GM12878 (cell line): ENCODE measurements at regions not wholly inside any gene's neighbourhood (a gene's known extent, or its start where the extent isn't known, plus 50 kb on each side); places are given as distances from the start of the nearest gene placed in this dataset.

Source experiments
- ATF2 ChIP-seq: IDR thresholded peaks from 2 replicates; pipeline ENCODE4 v1.6.1; 2012; ENCODE audit warnings: low read length, inconsistent platforms
- CTCF ChIP-seq, 3 experiments: IDR thresholded peaks in 2 of 3; conservative IDR thresholded peaks in 1 of 3; 2 replicates each; pipeline ENCODE4 v1.5.1; 2011; ENCODE audit warnings: low read depth in 3 of 3, low read length in 3 of 3, mild to moderate bottlenecking in 3 of 3, control low read depth in 2 of 3, moderate library complexity in 2 of 3, inconsistent platforms in 1 of 3, mixed read lengths in 1 of 3; ENCODE audit not compliant: control insufficient read depth in 2 of 3, insufficient read depth in 1 of 3; ENCODE audit errors: extremely low read depth in 1 of 3
- HDGF ChIP-seq: fragments of 450-650 bp; IDR thresholded peaks from 2 replicates; pipeline ENCODE4 v1.6.1; 2016; ENCODE audit warnings: antibody characterized with exemption
- NKRF ChIP-seq: fragments of 450-650 bp; conservative IDR thresholded peaks from 2 replicates; pipeline ENCODE4 v1.6.1; 2017; ENCODE audit warnings: mild to moderate bottlenecking, moderate library complexity
- POLR2A ChIP-seq: IDR thresholded peaks from 2 replicates; pipeline ENCODE4 v1.6.1; 2011; ENCODE audit warnings: low read depth, mild to moderate bottlenecking, low read length
- YY1 ChIP-seq: IDR thresholded peaks from 2 replicates; pipeline ENCODE4 v1.6.1; 2011; ENCODE audit warnings: low read depth, mild to moderate bottlenecking, low read length

GRCh38 chr1:208767816-208768215, 523.6 kb upstream of the PLXNA2 start:
- TF ChIP-seq ATF2 (no peak), YY1 (no peak), NKRF (no peak), CTCF (IDR thresholded peaks at IDR 0.05 in 2 of 3, conservative IDR thresholded peaks at IDR 0.05 in 1 of 3; ENCODE audit: control insufficient read depth in 2 of 3, extremely low read depth in 1 of 3, insufficient read depth in 1 of 3, low read depth in 3 of 3, low read length in 3 of 3) (no peak), HDGF (no peak), POLR2A (no peak)
